DMS53 (cell line): ENCODE measurements at regions not wholly inside any gene's neighbourhood (a gene's known extent, or its start where the extent isn't known, plus 50 kb on each side); places are given as distances from the start of the nearest gene placed in this dataset.
"Not testable (repeated sequence)": the region's sequence is repeated elsewhere in the genome, so short reads cannot be mapped to it uniquely, and the experiment has no call there.

Experiments
- DNase-seq: peaks from one replicate; lab custom pipeline; 2025; lab: John Stamatoyannopoulos, UW

DNA sequence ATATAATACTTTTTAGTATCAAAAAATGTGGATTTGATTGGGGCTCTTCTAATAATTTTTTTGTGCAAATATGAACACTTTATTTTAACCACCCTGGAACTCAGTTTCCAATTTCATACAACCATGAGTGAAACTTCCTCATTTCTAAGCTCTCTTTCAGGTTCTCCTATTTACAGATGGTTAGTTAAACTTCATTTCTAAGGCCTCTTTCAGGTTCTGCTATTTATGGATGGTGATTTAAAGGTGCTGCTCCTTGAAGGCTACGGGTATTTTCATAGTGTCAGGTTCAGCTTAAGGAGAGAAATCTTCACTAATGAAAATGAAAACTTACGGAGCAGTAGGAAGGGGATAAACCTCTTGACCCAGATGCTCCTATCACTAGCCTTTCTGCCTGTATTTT lies 568.3 kb downstream of the KIF20B start:
- no peak for DNase-seq

DNA sequence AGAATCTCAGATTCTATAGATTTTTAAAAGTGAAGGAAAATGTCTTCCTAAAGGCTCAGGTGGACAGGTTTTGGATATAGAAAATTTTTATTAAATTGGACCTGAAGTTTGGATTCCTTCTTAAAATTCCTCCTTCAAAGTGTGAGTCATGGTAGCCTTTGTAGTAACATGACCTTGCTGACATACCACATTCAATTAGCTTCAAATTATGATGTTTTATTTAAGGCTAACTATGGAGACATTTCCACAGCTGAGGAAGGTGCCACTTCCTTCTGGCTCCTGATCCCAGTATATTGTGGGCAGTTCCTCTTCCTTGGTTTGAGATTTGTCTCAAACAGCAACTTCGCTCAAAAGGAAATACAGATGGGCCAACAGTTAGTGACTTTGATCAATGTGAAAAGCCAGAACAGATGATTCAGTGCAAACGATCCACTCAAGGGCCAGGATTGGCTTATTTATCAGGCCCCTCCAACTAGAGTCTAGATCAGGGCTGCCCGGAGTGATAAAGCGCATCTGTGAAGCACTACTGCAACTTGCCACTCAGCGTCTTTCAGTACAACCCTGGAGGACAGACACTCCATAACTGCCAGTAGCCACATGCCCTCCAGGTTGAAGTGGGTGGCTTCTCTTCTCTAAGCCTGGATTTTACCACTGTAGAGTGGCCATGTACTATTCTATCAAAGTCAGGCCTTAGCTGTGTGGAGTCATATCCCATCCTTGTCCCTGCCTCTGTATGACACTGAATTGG lies 573.5 kb downstream of the KIF20B start:
- no peak for DNase-seq

DNA sequence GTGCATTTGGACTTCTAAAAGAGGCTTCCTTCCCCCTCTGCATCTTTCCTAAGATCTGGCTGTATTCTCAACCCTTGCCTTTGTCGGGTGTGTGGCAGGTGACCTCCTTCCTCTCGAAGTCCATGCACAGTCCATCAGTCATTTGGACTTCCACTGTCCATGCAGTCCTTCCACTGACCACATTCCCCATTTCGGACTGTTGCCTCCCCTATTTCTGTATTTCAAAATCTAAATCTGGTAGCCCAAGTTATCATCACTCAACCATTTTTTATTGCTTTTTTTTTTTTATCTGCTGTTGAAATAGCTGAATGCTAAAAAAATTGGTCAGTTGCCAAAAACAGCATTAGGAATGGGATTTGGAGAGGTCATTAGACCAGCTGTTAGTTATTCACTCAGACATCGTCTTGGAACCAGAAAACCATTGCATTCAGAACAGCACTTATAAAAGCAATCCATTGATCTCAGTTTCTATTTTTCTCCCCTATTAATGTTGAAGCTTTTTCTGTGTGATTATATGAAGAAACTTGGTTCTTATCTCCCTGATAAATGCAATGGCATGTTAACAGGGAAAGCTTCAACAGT lies 575.6 kb downstream of the KIF20B start:
- DNase-seq = no peak

DNA sequence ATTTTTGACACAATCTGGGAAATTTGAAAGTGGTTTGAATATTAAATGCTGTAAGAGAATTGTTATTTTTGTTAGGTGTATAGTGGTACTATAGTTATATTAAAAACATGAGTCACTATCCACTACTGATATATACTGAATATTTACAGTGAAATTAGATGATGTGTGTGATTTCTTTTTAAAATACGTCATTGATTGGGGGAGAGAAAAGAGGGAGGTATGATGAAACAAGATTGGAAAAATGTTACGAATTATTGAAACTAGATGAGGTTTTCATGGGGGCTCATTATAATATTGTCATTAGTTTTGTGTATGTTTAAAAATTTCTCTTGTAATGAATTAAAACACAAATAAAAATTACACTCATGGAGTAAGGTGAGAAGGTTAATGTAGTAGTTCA lies 571.4 kb downstream of the HTR7 start:
- DNase-seq = no peak

DNA sequence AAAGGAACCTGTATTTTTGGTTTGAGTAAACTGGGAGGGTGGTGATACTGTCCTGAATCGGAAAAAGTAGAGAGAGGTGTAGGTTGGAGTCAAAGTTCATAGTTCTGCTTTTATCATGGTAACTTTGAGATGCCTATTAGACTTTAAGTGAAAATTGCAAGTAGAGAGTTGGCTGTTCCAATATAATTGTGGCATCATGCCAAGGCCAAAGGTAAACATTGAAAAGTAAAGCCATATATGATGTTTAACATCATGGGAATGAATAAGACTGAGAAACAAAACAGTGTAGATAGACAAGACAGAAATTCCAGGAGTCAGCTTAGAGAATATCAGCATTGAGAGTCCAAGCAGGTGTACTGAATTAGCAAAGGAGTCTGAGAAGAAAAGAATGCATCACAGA lies 570.9 kb downstream of the HTR7 start:
- DNase-seq = no peak

DNA sequence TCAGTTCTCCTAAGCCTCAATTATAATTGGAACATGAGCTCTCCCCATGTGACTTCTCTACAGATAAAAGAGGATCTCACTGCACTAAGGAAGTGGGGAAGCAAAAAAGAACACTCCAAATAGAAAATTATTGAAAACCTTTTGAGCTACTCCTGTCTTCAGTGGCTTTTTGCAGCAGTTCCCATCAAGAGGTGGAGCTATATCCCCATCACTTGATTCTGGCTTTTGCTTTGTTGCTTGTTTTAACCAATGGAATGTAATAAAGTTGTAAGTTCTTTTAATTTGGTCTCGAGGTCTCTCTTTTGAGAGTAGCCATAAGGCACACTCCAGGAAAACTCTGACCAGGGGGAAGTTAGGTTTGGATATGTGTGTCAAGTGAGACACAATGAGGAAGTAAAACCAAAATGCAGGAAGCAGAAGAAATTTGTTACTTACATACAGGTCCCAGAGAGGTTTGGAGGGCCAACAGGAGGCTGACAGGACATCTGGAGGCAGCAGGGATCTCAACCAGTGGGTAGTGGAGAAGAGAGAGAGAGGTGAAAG lies 569.4 kb downstream of the HTR7 start:
- peak; percentile 33 for DNase-seq

DNA sequence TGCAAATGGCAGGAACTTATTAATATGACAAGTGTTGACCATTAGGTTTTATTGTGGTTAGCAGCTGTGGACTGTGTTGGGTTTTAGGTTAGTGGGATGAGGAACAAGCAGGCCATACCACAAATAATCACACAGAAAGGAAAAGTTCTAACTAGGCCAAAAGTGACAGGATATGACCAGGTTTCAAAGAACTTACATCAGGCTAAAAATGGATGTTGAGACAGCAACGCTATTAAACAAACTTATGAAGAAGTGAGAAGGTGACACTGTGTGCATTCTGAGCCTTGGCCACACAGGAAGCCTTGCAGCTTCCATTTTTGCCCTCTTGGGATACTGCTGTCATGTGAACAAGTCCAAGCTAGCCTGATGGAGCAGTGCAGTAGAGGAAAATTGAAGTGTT lies 568.8 kb downstream of the HTR7 start:
- DNase-seq = no peak

DNA sequence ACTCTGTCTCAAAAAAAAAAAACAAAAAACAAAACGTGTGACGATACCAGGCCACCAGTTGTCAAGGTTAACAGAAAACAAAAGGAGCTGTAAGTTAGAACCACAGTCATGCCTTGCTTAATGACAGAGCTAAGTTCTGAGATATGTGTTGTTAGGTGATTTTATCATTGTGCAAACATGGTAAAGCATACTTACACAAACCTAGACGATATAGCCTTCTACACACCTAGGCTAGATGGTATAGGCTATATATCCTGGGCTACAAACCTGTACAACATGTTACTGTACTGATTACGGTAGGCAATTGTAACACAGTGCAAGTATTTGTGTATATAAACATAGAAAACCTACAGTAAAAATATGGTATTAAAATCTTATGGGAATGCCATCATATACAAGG lies 564.2 kb downstream of the HTR7 start:
- no peak for DNase-seq

DNA sequence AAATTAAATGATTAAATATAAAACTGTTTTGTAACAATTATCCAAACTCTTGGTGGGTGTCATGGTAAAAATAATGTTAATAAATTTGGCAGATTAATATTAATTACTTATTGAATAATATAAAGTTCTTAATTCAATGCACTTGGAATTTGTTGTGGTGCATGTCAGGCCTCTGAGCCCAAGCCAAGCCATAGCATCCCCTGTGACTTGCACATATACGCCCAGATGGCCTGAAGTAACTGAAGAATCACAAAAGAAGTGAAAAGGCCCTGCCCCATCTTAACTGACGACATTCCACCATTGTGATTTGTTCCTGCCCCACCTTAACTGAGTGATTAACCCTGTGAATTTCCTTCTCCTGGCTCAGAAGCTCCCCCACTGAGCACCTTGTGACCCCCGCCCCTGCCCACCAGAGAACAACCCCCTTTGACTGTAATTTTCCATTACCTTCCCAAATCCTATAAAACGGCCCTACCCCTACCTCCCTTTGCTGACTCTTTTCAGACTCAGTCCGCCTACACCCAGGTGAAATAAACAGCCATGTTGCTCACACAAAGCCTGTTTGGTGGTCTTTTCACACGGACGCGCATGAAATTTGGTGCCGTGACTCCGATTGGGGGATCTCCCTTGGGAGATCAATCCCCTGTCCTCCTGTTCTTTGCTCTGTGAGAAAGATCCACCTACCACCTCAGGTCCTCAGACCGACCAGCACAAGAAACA lies 562.9 kb downstream of the HTR7 start:
- DNase-seq = not testable (repeated sequence)

DNA sequence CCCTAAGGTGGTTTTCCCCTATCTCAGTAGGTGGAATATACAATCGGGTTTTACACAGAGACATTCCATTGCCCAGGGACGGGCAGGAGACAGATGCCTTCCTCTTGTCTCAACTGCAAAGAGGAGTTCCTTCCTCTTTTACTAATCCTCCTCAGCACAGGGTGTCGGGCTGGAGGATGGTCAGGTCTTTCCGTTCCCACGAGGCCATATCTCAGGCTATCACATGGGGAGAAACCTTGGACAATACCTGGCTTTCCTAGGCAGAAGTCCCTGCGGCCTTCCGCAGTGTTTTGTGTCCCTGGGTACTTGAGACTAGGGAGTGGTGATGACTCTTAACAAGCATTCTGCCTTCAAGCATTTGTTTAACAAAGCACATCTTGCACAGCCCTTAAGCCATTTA lies 555.8 kb downstream of the HTR7 start:
- not testable (repeated sequence) for DNase-seq

DNA sequence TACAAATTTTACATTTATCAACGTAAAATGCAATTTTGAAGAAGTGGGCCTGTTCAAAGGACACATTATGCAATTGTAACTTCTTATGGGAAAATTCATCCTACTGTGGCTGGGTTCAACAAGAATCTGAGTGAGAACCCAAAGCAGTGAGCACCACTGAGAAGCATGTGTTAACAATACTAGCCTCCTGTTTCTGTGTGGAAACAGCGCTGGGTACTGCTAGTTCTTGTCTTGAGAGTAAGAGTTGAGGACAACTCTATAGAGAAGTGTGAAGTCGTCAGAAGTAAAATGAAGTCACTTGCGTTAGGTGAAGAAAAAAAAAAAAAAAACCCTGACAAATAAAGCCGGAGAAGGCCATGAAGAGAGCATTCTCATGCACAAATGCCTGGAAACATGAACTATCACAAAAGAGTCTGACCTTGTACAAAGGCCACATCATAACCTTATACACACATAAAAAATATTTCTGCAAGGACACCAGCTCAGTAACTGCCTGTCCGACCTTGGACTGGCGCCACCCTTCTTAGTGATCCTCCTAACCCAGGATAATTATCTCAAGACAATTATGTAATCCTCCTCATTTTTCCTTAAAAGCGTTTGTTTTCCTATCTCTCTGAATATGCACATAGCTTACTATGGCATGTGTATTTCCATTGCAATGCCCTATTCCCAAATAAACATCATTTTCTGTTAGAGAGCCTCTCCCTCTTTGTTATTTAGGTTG lies 554.9 kb downstream of the HTR7 start:
- DNase-seq = no peak

DNA sequence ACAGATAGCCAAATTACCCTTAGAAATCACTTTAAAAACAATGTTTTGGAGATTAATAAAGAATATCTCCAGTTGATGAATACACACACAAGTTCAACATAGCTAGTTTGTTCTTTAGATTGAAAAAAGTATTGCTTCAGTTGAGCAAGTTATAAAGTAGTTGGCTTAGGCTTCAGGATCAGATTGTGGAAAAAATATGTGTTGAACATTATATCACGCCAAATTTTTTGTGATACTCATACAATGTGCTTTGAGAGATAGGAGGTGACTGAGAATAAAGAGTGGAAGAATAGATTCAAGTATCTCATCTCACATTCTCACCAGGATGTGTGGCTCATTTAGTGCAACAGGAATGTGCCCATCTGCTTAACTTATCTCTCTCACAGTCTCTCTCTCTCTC lies 553.3 kb downstream of the HTR7 start:
- DNase-seq = no peak

DNA sequence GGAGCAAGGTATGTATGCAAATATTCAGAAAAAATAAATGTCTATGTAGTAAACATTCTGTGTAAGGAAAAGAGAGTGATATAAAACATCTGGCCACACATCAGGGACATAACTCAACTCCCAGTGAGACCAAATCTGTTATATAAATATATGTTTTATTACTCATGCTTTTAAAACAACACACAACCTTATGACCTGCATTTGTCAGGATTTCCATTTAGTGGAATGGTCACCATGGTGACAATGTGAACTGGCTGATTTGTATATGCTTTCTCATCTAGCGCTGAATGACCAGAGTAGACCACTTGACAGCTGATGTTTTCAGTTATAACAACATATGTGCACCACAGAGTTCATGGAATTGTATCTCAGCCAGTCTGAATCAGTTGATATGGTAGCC lies 551.7 kb downstream of the HTR7 start:
- DNase-seq = peak; percentile 86

DNA sequence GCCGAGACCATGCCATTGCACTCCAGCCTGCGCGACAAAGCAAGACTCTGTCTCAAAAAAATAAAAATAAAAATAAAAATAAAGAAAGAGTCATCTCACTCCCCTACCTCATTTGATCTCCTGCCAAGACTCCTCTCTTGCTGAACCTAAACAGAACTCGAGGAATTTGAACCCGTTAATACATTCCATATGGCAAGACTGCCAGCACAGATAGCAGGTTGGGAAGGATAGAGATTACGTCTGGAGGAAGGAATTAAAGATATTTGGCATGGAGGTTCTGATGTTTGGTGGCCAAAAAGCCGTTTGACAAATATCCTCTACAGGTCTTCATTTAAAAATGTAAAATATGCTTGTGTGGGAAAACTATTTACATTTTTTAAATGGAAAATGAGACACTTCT lies 549.6 kb downstream of the HTR7 start:
- DNase-seq = no peak

DNA sequence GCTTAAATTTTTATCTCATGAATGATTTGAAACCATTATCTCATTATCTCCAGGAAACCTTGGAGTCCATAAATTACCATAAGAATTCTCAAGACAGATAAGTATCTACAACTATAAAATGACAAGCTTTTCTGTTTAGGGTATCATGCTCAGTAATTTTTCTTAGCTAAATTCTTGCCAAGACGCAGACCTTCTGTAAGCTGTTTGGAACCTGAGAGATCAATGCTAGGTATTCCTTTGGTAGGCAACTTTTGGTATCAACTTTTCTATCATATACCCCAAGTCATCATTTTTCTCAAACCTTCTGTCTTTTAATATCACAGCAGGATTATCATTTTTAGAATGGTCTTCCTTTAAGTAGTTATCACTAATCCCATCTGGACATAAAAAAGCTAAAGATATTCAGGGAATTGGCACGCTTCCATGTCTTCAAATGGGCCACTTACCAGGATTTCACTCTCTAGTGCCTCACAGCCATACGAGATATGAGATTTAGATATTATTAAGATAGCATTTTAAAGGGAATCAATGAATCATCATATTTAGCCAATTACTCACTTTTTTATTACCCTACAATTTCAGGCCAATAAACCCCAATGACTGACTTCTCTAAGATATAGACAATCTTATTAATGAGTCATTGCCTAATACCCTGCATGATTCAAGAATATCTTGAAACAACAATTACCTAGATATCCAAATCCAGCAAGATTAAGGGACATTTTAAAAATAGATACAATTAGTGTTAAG lies 544.1 kb downstream of the HTR7 start:
- no peak for DNase-seq

DNA sequence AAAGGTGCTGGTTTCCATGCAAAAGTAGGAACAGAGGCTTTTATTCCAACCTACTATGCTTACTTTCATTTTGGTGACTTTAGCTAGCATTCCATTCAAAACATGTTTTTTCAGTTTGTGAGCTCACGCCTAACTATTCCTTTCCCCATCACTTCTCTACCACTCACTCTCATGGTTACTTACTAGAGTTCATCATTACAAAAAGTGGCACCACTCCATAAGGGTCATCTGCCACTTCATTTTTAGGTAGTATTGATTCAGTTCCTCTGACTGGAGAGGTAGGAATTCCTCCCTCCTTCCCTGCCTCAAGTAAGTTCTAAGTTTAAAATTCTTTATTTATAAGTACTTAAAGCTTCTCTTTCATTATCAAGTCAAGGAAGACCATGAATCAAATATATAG lies 543.1 kb downstream of the HTR7 start:
- DNase-seq = no peak

DNA sequence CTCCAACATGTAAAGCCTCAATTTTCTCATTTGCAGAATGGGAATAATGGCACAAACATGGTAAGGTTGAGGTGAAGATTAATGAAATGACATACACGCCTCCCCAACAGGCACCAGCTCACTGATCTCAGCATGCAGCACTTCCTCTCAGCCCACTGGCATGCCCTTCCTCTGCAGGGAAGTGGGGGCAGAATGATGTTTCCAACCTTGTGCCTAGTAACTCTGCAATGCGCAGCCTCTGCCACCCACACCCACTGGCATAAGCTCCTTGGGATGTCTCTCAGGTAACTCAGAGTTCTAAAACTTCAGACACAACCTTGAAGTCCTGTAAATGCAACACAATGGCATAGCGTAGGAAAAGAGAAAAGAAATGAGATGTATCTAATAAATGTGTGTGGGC lies 540.7 kb downstream of the HTR7 start:
- DNase-seq = no peak

DNA sequence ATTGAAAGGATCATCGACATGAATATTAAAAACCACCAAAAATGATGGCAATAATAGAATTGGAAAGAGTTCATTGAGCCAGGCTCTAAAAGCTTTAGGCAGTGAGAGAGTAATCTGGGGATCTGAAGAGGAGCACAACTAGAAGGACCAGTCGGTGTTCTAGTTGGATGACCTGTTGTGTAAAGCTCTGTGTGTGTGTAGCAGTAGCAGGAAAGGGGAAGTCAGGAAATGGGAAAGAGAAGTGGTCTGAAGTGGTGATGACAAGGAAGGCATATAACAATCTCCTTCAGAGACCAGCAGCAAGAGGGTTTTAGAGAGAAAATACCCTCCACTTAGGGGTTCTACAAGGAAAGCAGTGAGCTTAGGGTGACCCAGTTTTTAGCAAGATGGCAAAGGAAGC lies 539.2 kb downstream of the HTR7 start:
- DNase-seq = peak; percentile 74

DNA sequence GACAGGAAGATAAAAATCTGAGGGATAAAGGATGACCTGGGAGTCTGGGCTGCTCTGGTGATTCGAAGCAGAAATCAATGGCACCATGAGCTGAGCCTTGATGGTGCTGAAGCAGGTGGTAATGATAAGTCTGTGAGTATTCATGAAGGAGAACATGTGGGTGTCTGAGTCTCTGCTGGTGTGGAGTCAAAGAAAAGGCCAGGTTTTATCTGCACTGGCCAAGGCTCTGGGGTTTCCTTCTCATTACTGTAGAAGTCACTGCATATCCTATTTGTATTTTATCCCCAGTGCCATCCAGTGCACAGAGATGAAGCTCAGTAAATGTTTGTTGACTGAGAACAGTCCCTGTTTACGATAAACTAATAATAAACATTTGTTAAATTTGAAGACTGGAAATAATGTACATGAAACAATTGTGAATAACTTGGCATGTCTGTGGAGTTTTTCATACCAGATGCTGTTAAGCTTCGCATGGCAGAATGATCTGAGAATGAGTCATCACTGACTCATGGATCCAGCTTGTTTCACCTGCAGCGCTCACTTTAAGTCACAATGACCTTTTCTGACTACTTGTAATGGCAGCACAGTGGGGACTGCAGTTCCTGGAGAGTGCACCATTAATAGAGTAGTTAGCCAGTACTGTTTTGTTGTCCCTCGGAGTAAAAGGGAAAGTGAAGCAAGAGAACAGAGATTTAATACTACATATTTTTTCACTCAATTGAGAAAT lies 538.5 kb downstream of the HTR7 start:
- DNase-seq = peak; percentile 96

DNA sequence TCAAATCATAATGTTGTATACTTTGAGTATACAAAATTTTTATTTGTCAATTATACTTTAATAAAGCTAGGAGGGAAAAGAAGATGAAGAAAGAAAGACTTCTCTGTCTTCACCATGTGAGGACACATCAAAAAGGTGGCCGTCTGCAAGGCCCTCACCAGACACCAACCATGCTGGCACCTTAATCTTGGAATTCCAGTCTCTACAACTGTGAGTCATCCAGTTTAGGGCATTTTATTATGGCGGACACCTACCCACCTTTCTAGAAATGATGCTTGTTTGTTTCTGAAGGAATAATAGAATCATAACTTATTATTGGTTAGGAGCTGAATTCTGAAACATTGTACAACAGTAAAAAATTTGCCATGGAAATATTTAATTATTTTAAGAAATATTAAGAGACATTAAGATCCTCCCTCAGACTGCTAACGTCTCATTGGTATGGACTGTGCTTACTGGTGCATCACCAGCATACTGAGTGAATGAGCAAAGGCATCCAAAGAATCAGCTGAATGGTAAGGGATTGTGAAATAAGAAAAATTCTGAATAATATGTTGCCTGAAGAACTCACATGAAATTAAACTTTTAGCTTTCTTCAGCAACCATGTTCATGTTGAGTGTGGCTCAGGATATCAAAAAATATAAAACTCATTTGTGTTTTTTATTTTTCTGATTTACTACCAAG lies 536.6 kb downstream of the HTR7 start:
- no peak for DNase-seq
